Endothelial cell of umbilical vein (primary cell): ENCODE measurements at regions not wholly inside any gene's neighbourhood (a gene's known extent, or its start where the extent isn't known, plus 50 kb on each side); places are given as distances from the start of the nearest gene placed in this dataset.

Experiments
- BruUV-seq: library from RNA; stranded (reverse); fragments of 400-500 nt; replicated peaks from 2 replicates; lab custom pipeline; 2021; lab: Mats Ljungman, UMichigan
- CTCF ChIA-PET: fragments of 300-600, 350-600 bp; sonication (Branson Sonifier 250); formaldehyde crosslinking; loops from one replicate; lab custom pipeline; 2021; ENCODE audit warnings: antibody characterized with exemption, inconsistent platforms; lab: Charles Lee
- POLR2A ChIA-PET: fragments of 300-600, 350-600 bp; sonication (Branson Sonifier 250); formaldehyde crosslinking; loops from one replicate; lab custom pipeline; 2021; ENCODE audit warnings: antibody characterized with exemption, inconsistent platforms; lab: Charles Lee
- DNase-seq: peaks from one replicate; pipeline ENCODE4 v3.0.0-alpha.2; 2011; ENCODE audit warnings: low read depth, low spot score
- FAIRE-seq: peaks from 2 replicates; lab custom pipeline; 2011; peaks lifted over from hg19 to GRCh38; lab: Jason Lieb, UNC
- H2AFZ ChIP-seq: 2 replicates; pipeline ENCODE4 v1.6.0; 2012; ENCODE audit warnings: low read depth, low read length, control low read depth, inconsistent platforms
- H3K27ac ChIP-seq: 2 replicates; pipeline ENCODE4 v1.5.1; 2011; ENCODE audit warnings: low read depth, mild to moderate bottlenecking, control low read depth, low read length, moderate library complexity; ENCODE audit not compliant: insufficient read depth
- H3K27me3 ChIP-seq, 2 experiments: 2 replicates each; pipeline versions ENCODE4 v1.6.0 to v1.6.1; 2011; ENCODE audit warnings: low read length in 2 of 2, mixed read lengths in 1 of 2; ENCODE audit not compliant: control insufficient read depth in 2 of 2, insufficient read depth in 2 of 2
- H3K36me3 ChIP-seq, 2 experiments: 2 replicates in 1 of 2; 3 replicates in 1 of 2; pipeline ENCODE4 v1.5.1; 2011; ENCODE audit warnings: low read length in 2 of 2, mild to moderate bottlenecking in 1 of 2, moderate library complexity in 1 of 2; ENCODE audit not compliant: control insufficient read depth in 2 of 2, insufficient read depth in 2 of 2; ENCODE audit errors: extremely low read depth in 1 of 2
- H3K4me1 ChIP-seq: 3 replicates; pipeline ENCODE4 v1.5.1; 2011; ENCODE audit warnings: mild to moderate bottlenecking, low read length; ENCODE audit not compliant: control insufficient read depth, insufficient read depth; ENCODE audit errors: extremely low read depth
- H3K4me2 ChIP-seq: 2 replicates; pipeline ENCODE4 v1.6.1; 2011; ENCODE audit warnings: low read length, control low read depth, mixed read lengths; ENCODE audit not compliant: insufficient read depth
- H3K4me3 ChIP-seq, 3 experiments: fragments of 200-600 bp in 1 of 3; sonication (generic), shearing (Covaris generic) in 1 of 3; replicated peaks in 1 of 3; 2 replicates each; pipeline ENCODE4 v1.5.1; 2011 to 2016; ENCODE audit warnings: control low read depth in 3 of 3, low read length in 3 of 3, mild to moderate bottlenecking in 2 of 3, inconsistent platforms in 1 of 3, low read depth in 1 of 3, moderate library complexity in 1 of 3; ENCODE audit not compliant: insufficient read depth in 1 of 3
- H3K79me2 ChIP-seq: 2 replicates; pipeline ENCODE4 v1.6.0; 2012; ENCODE audit warnings: low read length, inconsistent platforms; ENCODE audit not compliant: control insufficient read depth, insufficient read depth
- H3K9ac ChIP-seq: replicated peaks from 2 replicates; pipeline ENCODE3; 2011; ENCODE audit warnings: low read length, control low read depth; ENCODE audit not compliant: insufficient read depth; ENCODE audit errors: extremely low read depth
- H3K9me1 ChIP-seq: replicated peaks from 3 replicates; pipeline ENCODE4 v1.6.0; 2011; ENCODE audit warnings: mild to moderate bottlenecking, low read length; ENCODE audit not compliant: control insufficient read depth, insufficient read depth; ENCODE audit errors: extremely low read depth
- H3K9me3 ChIP-seq: replicated peaks from 2 replicates; pipeline ENCODE4 v1.5.1; 2012; ENCODE audit warnings: low read length, inconsistent platforms; ENCODE audit not compliant: control insufficient read depth, insufficient read depth
- H4K20me1 ChIP-seq: replicated peaks from 2 replicates; pipeline ENCODE3; 2011; ENCODE audit warnings: mild to moderate bottlenecking, low read length; ENCODE audit not compliant: control insufficient read depth, insufficient read depth; ENCODE audit errors: extremely low read depth
- EZH2 ChIP-seq: IDR thresholded peaks from 2 replicates; pipeline ENCODE4 v1.6.1; 2012; ENCODE audit warnings: borderline replicate concordance, low read depth, mild to moderate bottlenecking, moderate library complexity, low read length, inconsistent platforms; ENCODE audit not compliant: severe bottlenecking
- FOS ChIP-seq: IDR thresholded peaks from 2 replicates; pipeline ENCODE4 v1.6.1; 2011; ENCODE audit warnings: mild to moderate bottlenecking, low read length, moderate library complexity, borderline replicate concordance; ENCODE audit not compliant: insufficient read depth
- GATA2 ChIP-seq: IDR thresholded peaks from 2 replicates; pipeline ENCODE4 v1.7.0; 2011; ENCODE audit warnings: low read depth, mild to moderate bottlenecking, moderate library complexity, mixed read lengths, low read length; ENCODE audit not compliant: insufficient read length, insufficient read depth
- JUN ChIP-seq: IDR thresholded peaks from 2 replicates; pipeline ENCODE4 v1.6.1; 2011; ENCODE audit warnings: borderline replicate concordance, low read depth; ENCODE audit not compliant: insufficient read length, insufficient read depth
- MYC ChIP-seq: IDR thresholded peaks from one replicate; pipeline ENCODE4 v1.6.1; 2011; ENCODE audit warnings: mild to moderate bottlenecking, low read depth, low read length
- POLR2A ChIP-seq: IDR thresholded peaks from 2 replicates; pipeline ENCODE4 v1.6.1; 2012; ENCODE audit warnings: low read depth, mild to moderate bottlenecking, control low read depth, low read length
- POLR2AphosphoS5 ChIP-seq: IDR thresholded peaks from 2 replicates; pipeline ENCODE4 v1.6.1; 2012; ENCODE audit warnings: low read depth, mild to moderate bottlenecking, control low read depth, low read length, moderate library complexity; ENCODE audit not compliant: insufficient read depth
- dilution Hi-C: fragments of 300-500 bp; cut with MboI; formaldehyde crosslinking; loops from one replicate; pipeline ENCODE4 v1.15.0; 2019; ENCODE audit warnings: low sequenced_read_pairs; ENCODE audit not compliant: extremely low pct_ligation_motif_present
- intact Hi-C: fragments of 100-400 bp; cut with micrococcal nuclease; formaldehyde crosslinking; loops from one replicate; pipeline ENCODE4 v1.10.0; 2022
- TF ChIP-seq, protein P1 (sequence below): IDR thresholded peaks from 2 replicates; pipeline ENCODE4 v1.6.1; 2011; ENCODE audit not compliant: insufficient read depth, insufficient read length
- TF ChIP-seq, protein P2 (sequence below), 2 donors: IDR thresholded peaks; 1 replicate in 1 of 2; 2 replicates in 1 of 2; pipeline ENCODE4 v1.5.1; 2011; ENCODE audit warnings: low read length in 2 of 2, mild to moderate bottlenecking in 2 of 2, moderate library complexity in 2 of 2, control low read depth in 1 of 2, inconsistent platforms in 1 of 2, low read depth in 1 of 2; ENCODE audit not compliant: insufficient read depth in 1 of 2; ENCODE audit errors: extremely low read depth in 1 of 2

DNA sequence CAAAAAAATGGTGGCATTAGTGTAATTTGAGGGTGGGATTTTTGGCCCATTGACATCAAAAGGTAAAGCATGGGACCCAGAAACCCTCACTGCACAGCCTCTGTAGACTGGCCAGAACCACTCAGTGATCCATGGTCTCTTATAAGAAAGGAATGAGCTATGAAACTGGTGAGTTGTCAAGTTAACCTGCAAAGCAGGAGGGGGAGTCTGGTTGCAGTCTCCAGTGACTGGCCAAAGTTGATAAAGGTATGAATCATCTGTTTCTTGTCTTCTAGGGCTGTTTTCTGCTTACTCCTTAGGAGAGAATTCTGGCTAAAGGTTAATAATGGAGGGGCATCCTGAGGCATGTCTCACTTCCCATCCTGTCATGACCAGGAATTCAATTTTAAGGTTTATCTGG is 325.2 kb downstream of the TLR4 start:
- H3K27me3 ChIP-seq = no peaks in the 10 kb centered on the region
- ChIA-PET POLR2A (no interaction called here), CTCF (no interaction called here)
- H3K9me1 ChIP-seq = no peaks in the 10 kb centered on the region
- intact Hi-C loops (no loop called here), dilution Hi-C loops (no loop called here)
- DNase-seq = no peak
- no peak overlapping the region for H3K4me3 ChIP-seq
- no peak overlapping the region for H3K27ac ChIP-seq
- no peaks in the 10 kb centered on the region for H3K9me3 ChIP-seq
- H4K20me1 ChIP-seq = no peaks in the 10 kb centered on the region
- TF ChIP-seq POLR2AphosphoS5 = no peak
- TF ChIP-seq POLR2A = no peak
- no peak for TF ChIP-seq GATA2
- TF ChIP-seq, protein P1, sequence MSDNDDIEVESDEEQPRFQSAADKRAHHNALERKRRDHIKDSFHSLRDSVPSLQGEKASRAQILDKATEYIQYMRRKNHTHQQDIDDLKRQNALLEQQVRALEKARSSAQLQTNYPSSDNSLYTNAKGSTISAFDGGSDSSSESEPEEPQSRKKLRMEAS = no peak
- TF ChIP-seq MYC = no peak
- no peaks in the 10 kb centered on the region for H3K4me1 ChIP-seq
- BruUV-seq = no TSS peak
- H3K9ac ChIP-seq = no peak overlapping the region
- H3K36me3 ChIP-seq = no peaks in the 10 kb centered on the region
- H3K4me2 ChIP-seq = no peak overlapping the region
- no peak for FAIRE-seq
- no peak overlapping the region for H2AFZ ChIP-seq
- H3K79me2 ChIP-seq = no peaks in the 10 kb centered on the region

DNA sequence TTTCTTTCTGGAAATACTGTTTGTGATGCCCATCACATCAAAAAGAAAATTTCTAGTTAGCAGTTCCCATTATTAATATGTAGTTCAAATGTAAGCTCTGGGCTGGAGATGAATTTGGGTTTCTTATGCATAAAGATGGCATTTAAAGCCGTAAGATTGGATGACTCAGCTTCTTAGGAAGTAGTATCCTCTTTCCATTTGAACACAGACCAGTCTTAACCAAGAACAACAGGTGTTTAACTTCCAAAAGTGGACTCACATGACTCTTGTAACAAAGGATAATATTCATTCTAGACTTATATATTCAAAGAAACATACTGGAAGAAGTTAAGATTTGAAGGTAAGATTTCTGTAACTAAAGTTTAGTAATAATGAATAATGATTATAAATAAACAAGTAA is 330.5 kb downstream of the TLR4 start:
- Histone ChIP-seq H3K4me2 (no peak overlapping the region), H2AFZ (no peak overlapping the region), H3K36me3 (no peaks in the 10 kb centered on the region), H3K9me1 (no peaks in the 10 kb centered on the region), H3K4me3 (no peak overlapping the region), H3K27me3 (no peaks in the 10 kb centered on the region), H3K9me3 (no peaks in the 10 kb centered on the region), H4K20me1 (no peaks in the 10 kb centered on the region), H3K4me1 (no peaks in the 10 kb centered on the region), H3K27ac (no peak overlapping the region), H3K79me2 (no peaks in the 10 kb centered on the region), H3K9ac (no peak overlapping the region)
- POLR2A ChIA-PET = no interaction called here
- no peak for DNase-seq
- FAIRE-seq = no peak
- TF ChIP-seq POLR2AphosphoS5 (no peak), EZH2 (no peak), MYC (no peak), JUN (no peak), GATA2 (no peak), POLR2A (no peak), FOS (no peak)
- TF ChIP-seq, protein P2, sequence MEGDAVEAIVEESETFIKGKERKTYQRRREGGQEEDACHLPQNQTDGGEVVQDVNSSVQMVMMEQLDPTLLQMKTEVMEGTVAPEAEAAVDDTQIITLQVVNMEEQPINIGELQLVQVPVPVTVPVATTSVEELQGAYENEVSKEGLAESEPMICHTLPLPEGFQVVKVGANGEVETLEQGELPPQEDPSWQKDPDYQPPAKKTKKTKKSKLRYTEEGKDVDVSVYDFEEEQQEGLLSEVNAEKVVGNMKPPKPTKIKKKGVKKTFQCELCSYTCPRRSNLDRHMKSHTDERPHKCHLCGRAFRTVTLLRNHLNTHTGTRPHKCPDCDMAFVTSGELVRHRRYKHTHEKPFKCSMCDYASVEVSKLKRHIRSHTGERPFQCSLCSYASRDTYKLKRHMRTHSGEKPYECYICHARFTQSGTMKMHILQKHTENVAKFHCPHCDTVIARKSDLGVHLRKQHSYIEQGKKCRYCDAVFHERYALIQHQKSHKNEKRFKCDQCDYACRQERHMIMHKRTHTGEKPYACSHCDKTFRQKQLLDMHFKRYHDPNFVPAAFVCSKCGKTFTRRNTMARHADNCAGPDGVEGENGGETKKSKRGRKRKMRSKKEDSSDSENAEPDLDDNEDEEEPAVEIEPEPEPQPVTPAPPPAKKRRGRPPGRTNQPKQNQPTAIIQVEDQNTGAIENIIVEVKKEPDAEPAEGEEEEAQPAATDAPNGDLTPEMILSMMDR (IDR thresholded peaks at IDR 0.05; ENCODE audit: extremely low read depth in 1 of 2, insufficient read depth in 1 of 2, low read depth in 1 of 2, low read length in 2 of 2) = no peak
- TF ChIP-seq, protein P1 = no peak
- CTCF ChIA-PET = no interaction called here
- dilution Hi-C loops (no loop called here), intact Hi-C loops (no loop called here)
- no TSS peak for BruUV-seq
